ENCODE measurements at regions not wholly inside any gene's neighbourhood (a gene's known extent, or its start where the extent isn't known, plus 50 kb on each side); places are given as distances from the start of the nearest gene placed in this dataset.
"Not testable (repeated sequence)": the region's sequence is repeated elsewhere in the genome, so short reads cannot be mapped to it uniquely, and the experiment has no call there.

DNA sequence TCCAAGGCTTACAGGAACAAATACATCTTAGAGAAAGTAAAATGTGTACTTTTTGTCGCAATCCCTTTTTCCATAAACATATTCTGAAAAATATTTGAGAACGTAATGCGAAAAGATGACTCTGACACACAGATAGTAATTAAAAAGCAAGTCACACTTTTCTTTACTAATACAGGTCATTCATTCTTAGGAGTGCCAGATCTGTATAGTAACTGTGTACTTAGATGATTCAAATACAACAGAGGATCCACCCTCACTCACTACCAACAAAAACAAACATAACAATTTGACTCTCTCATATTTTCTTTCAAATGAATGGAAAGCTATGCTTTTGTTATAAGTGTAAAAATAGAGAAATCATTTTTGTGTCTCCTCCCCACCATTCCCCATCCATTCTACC is 795.4 kb downstream of the SLC6A15 start:
- no peak for DNase-seq

GRCh38 chr12:84113666-84114065 is 798.9 kb downstream of the SLC6A15 start:
- no peak for DNase-seq

GRCh38 chr12:84103886-84104285 is 808.7 kb downstream of the SLC6A15 start:
- DNase-seq, result not testable (repeated sequence)

DNA sequence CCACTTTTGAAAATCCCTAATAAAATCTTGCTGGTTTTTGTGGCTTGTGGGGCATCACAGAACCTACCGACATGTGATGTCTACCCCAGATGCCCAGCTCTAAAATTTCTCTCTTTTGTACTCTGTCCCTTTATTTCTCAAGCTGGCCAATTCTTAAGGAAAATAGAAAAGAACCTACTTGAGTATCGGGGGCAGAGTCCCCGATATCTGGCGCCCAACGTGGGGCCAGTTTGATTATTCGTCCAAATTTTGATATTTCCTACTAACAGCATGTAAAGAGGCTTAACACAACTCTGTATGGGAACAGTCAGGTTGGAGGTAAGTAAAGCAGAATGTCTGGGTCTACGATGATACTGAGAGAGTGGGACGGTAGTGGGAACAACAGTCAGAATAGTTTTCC is 810.6 kb downstream of the SLC6A15 start:
- DNase-seq, result not testable (repeated sequence)

DNA sequence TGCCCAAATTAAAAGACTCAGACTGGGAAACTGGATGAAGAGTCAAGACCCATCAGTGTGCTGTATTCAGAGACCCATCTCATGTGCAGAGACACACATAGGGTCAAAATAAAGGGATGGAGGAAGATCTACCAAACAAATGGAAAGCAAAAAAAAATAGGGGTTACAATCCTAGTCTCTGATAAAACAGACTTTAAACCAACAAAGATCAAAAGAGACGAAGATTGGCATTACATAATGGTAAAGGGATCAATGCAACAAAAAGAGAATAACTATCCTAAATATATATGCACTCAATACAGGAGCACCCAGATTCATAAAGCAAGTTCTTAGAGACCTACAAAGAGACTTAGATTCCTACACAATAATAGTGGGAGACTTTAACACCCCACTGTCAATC is 813.0 kb downstream of the SLC6A15 start:
- DNase-seq, result not testable (repeated sequence)

DNA sequence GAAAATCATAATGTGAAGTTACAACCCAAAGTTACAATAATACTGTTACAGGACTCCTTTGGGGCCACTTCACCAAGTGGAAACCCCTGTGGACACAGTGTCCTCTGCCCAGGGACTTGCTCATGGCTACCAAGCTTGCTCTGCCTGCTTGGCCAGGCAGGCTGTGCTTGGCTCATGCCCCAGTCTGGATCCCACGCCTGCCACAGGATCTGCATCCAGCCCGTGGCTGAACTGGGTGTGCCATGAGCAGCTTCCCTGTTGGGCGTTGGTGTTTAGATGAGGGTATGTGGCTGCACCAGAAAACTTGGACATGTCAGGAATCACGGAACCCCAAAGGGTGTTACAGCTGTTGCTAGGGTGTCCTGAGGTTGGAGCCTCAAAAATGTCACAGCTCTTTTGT is 820.9 kb downstream of the SLC6A15 start:
- DNase-seq, result no peak

GRCh38 chr12:84089356-84089755 is 823.2 kb downstream of the SLC6A15 start:
- DNase-seq, result no peak

DNA sequence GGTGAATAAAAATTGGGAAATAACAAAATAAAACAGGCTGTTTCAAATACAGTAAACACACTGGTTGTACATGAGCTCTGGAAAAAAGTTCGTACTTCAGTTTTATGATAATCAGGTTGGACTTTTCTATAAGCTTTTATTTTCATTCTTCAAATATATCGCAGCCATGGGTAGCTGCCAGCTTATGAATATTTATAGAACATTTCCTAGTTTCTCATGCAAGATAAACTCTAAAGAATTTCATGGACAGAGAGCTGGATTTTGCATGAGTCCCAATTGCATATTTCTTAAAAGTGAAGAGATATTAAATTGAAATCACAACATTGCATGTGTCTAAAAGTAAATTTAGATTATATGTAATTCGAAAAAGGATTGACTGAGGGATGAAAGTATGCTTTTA is 827.6 kb downstream of the SLC6A15 start:
- DNase-seq, result no peak

DNA sequence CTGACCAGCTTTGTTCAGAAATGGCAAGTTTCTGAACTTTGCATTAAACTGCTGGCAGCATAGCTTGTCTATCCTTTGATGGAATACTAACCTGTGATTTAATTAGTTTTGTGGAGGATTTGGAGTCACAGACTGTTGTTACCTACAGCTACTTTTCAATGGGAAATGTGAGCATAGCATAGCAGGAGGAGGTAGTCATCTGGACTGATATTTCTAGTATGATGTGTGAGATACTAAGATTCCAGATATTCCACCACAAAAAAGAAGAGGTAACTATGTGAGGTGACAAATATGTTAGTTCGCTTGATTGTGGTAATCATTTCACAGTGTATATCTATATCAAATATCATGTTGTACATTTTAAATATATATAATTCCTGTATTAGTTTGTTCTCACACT is 833.0 kb downstream of the SLC6A15 start:
- no peak for DNase-seq

DNA sequence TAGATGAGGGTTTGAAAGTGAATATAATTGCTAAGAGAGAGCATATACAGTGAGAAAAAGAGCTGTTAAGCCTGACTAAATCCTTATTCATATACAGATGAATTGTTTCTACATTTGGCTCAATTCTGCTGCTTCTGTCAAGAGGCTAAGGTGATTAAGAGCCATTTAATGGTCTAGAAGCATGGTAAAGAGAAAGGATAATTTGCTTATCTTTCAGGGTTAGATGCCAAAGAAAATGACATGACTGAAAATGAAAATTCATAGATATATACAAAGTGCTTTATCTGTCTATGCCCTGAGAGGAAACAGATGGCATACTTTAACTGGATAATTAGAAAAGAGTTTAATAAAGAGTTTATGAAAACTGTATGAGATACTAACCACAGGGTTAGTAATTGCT is 834.9 kb downstream of the SLC6A15 start:
- DNase-seq, result no peak

- DNase-seq, result no peak
These were observed 836.6 kb downstream of the SLC6A15 start for GRCh38 chr12:84075991-84076390.

- DNase-seq, result no peak
These were observed 839.2 kb downstream of the SLC6A15 start for GRCh38 chr12:84073401-84073800.

DNA sequence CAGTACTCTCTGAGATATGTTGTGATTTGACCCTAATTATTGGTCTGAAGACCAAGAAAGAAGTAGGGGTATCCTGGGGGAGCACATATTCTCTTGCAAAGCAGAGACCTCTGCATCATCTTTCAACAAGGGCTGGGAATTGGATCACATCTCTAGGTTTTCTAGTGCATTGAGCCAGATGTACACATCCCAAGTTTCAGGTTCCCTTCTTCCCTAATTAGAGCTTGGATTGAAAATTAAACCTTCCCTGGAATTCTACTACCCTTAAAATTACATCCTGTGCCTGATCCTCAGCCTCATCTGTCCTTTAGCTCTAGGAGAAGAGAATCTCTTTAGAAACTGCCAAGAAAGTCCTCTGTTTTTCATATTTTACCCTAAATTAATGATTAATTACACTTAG is 839.6 kb downstream of the SLC6A15 start:
- DNase-seq, result no peak

DNA sequence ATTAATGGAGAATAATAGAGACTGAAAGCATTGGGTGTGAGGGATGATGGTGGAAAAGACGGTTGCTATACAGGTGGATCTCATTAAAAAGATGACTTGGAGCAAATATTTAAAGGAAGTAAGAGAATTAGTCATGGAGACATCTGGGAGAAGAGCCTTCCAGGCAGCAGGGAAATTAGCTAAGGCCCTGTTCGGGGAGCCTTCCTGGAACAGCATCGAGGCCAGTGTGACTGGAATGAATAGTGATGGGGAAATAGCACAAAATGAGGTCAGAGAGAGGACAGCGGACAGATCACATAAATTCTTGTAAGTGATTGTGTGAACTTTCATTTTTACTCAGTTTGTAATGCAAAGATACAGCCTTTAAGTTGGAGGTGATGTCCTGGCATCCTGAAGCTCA is 842.3 kb downstream of the SLC6A15 start:
- no peak for DNase-seq

DNA sequence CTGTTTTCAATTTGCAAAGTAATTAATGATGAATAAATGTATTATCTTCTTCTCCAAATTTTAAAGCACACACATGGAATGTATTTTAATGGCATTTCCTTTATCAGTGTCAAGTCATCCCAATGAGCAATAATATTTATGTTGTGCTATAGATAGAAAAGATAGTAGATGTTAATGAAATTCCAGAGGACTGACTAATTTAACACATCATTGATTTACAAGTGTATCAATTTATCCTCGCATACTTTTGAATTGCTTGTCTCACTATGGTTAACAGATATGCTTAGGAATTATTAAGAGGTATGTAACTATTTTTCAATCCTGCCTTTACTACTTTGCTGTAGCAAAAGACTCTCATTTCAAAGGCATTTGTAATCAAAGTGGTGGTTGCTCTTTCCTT is 842.9 kb downstream of the SLC6A15 start:
- no peak for DNase-seq

DNA sequence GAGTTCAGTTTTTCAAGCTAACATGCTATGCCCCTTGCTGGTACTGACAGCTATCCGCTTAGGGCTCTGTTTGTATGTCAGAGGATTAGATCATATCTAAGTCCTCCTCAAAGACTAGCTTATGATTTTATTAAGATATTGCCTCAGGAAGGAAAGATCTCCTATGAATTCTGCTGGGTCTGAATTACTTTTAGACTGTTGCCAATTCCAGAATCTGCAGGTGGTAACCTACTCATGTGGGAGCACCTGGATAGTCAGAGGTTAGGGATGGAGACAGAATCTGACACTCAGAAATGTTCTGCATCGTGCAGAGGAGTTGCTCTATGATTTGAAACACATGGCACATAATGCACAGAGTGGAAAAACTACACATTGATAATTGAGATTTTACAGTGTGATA is 843.4 kb downstream of the SLC6A15 start:
- no peak for DNase-seq

DNA sequence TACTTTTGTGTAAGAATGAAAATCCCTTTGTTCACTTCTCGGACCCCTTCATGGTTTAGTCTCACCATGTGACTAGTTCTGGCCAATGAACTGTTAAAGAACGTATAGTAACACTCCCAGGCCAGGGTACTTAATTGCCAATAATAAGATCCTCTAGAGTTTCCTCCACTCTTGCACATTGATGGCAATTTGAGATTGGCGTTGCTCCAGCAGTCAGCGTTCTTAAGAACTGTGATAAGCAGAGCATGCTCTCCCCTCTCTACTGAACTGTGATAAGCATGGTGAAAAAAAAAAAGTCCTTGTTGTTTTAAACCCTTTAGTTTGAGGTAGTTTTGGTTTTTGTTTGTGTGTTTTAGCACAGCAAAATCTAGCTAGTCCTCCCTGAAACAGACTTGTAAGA is 854.5 kb downstream of the SLC6A15 start:
- DNase-seq, result no peak

- no peak for DNase-seq
These were observed 857.8 kb downstream of the SLC6A15 start for GRCh38 chr12:84054811-84055210.

DNA sequence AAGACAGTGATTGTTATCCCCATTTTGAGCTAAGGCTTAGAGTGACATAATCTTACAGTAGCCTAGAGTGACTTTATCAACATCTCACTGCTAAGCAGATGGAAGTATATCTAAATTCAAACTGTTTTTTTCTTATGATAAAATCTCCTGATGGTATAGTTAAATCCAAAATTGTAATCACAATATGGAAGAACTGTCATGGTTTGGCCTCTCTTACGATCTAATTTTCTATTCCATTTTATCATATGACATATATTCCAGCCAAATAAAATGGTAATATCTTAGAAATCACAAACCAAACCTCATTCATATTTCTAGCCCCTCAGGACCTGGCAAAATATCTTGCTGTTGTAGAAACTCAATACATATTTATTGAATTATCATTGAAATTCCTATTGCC is 864.7 kb downstream of the SLC6A15 start:
- no peak for DNase-seq

GRCh38 chr12:84046859-84047258 is 865.7 kb downstream of the SLC6A15 start:
- no peak for DNase-seq

DNA sequence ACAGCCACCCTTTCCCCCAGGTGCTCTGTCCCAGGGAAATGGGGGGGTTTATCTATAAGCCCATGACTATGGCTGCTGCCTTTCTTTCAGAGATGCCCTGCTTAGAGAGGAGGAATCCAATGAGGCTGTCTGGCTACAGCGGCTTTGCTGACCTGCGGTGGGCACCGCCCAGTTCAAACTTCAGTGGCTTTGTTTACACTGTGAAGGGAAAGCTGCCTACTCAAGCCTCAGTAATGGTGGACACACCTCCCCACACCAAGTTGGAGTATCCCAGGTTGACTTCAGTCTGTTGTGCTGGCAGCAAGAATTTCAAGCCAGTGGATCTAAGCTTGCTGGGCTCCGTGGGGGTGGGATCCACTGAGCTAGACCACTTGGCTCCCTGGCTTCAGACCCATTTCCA is 869.2 kb downstream of the SLC6A15 start:
- no peak for DNase-seq

DNA sequence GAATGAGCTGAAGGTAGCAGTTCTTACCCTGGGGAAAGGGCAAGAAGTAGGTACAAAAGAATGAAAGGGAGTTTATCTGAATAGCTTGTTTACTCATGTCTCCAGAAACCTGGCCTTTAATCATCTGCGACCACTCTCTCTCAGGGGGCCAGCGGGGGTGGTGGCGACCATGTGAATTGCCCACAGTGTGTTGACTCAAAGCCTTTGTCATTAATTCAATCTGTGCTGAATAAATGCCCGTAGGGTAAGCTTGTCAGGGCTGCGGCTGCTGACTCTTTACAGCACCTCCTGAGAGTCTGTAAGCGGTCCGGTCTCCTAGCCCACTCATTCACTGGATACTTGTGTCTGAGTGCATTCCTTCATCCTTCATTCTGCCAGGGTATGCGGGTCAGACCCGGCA is 874.4 kb downstream of the SLC6A15 start:
- no peak for DNase-seq

DNA sequence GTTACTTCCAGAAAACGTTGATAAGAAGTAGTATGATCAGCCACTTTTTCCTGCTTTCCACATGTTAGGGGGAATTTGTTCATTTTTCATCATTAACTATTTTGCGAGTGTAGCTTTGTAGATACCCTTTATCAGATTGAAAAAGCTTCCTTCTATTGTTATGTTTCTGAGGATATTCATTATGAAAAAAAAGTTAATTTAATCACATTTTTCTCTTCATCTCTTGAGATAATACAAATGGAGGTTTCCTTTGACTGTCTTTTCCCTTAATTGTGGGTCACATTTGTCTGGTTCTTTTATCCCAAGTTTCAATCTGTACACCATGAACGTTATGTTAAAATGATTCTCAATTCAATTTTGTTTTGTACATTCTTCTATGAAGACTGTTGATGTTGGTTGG is 875.7 kb downstream of the SLC6A15 start:
- no peak for DNase-seq

DNA sequence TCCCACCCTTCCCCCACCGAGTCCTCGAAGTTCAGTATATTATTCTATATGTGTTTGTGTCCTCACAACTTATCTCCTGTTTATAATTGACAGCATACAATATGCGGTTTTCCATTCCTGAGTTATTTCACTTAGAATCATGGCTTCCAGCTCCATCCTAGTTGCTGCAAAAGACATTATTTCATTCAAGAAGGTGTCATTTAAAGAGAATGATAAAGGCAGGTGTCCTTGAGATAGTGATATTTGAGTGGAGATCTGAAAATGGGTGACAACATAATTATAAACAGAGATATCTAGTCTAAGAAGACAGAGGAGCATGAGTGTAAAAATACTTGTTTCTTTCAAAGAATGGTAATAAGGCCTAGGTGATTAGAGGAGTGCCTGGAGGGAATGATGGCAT is 876.8 kb downstream of the SLC6A15 start:
- no peak for DNase-seq

GRCh38 chr12:84034871-84035270 is 877.7 kb downstream of the SLC6A15 start:
- DNase-seq, result no peak

- no peak for DNase-seq
These were observed 879.4 kb downstream of the SLC6A15 start for GRCh38 chr12:84033162-84033561.
